ENCODE measurements at regions not wholly inside any gene's neighbourhood (a gene's known extent, or its start where the extent isn't known, plus 50 kb on each side); places are given as distances from the start of the nearest gene placed in this dataset.
A peak's percentile ranks its signal among the peaks of the same experiment; 100 is the strongest.
"Not testable (repeated sequence)": the region's sequence is repeated elsewhere in the genome, so short reads cannot be mapped to it uniquely, and the experiment has no call there.

GRCh38 chr20:1810926-1811620 is 84.1 kb upstream of the SIRPA start:
- DNase-seq: peak; percentile 29

GRCh38 chr20:1810572-1810925 is 84.7 kb upstream of the SIRPA start:
- no peak for DNase-seq

- no peak for DNase-seq
Measured at GRCh38 chr20:1809611-1810510, 85.3 kb upstream of the SIRPA start.

GRCh38 chr20:1809131-1809572 is 86.1 kb upstream of the SIRPA start:
- no peak for DNase-seq

- no peak for DNase-seq
Measured at GRCh38 chr20:1808101-1808500, 87.1 kb upstream of the SIRPA start.

- DNase-seq: no peak
Measured at GRCh38 chr20:1807394-1807793, 87.8 kb upstream of the SIRPA start.

- no peak for DNase-seq
Measured at GRCh38 chr20:1806456-1806855, 88.8 kb upstream of the SIRPA start.

GRCh38 chr20:1805816-1806215 is 89.4 kb upstream of the SIRPA start:
- no peak for DNase-seq

- DNase-seq: no peak
Measured at GRCh38 chr20:1805161-1805581, 90.0 kb upstream of the SIRPA start.

GRCh38 chr20:1804554-1804956 is 90.7 kb upstream of the SIRPA start:
- DNase-seq: no peak

- DNase-seq: no peak
Measured at GRCh38 chr20:1803932-1804501, 91.2 kb upstream of the SIRPA start.

GRCh38 chr20:1803061-1803931 is 91.9 kb upstream of the SIRPA start:
- DNase-seq: peak; percentile 64

- peak; percentile 63 for DNase-seq
Measured at GRCh38 chr20:1802385-1803060, 92.7 kb upstream of the SIRPA start.

GRCh38 chr20:1801929-1802306 is 93.3 kb upstream of the SIRPA start:
- no peak for DNase-seq

- DNase-seq: no peak
Measured at GRCh38 chr20:1801225-1801928, 93.8 kb upstream of the SIRPA start.

GRCh38 chr20:1800777-1801176 is 94.4 kb upstream of the SIRPA start:
- DNase-seq: no peak

GRCh38 chr20:1800180-1800579 is 95.0 kb upstream of the SIRPA start:
- no peak for DNase-seq

- DNase-seq: not testable (repeated sequence)
Measured at GRCh38 chr20:1799746-1800145, 95.5 kb upstream of the SIRPA start.

GRCh38 chr20:1798982-1799381 is 96.2 kb upstream of the SIRPA start:
- no peak for DNase-seq

GRCh38 chr20:1793821-1794220 is 101.4 kb upstream of the SIRPA start:
- no peak for DNase-seq

- DNase-seq: no peak
Measured at GRCh38 chr20:1792274-1792673, 102.9 kb upstream of the SIRPA start.
